ENCODE measurements at regions not wholly inside any gene's neighbourhood (a gene's known extent, or its start where the extent isn't known, plus 50 kb on each side); places are given as distances from the start of the nearest gene placed in this dataset.

- Histone ChIP-seq H3K9me3 (ENCODE audit: insufficient read depth, low read depth, low read length) (no peaks in the 10 kb centered on the region), H3K4me2 (ENCODE audit: low read length) (no peak overlapping the region), H3K79me2 (ENCODE audit: insufficient read depth, low read length) (no peaks in the 10 kb centered on the region), H2AFZ (ENCODE audit: low read depth, low read length) (no peak overlapping the region), H3K4me3 (ENCODE audit: insufficient read depth, low read depth, low read length) (no peak overlapping the region), H4K20me1 (ENCODE audit: insufficient read depth, low read length) (no peaks in the 10 kb centered on the region), H3K4me1 (ENCODE audit: insufficient read depth, low read length) (no peaks in the 10 kb centered on the region), H3K27me3 (ENCODE audit: insufficient read depth, low read length) (no peaks in the 10 kb centered on the region), H3K9ac (ENCODE audit: low read length) (no peak overlapping the region), H3K27ac (ENCODE audit: low read depth, low read length) (no peak overlapping the region), H3K36me3 (ENCODE audit: insufficient read depth, low read length) (no peaks in the 10 kb centered on the region)
- FAIRE-seq = no peak
- DNase-seq (ENCODE audit: low read depth) = no peak
- TF ChIP-seq EZH2 (IDR thresholded peaks at IDR 0.05; ENCODE audit: insufficient read depth, low read length) (no peak), CTCF (IDR thresholded peaks at IDR 0.05; ENCODE audit: insufficient read depth, low read depth, low read length) (no peak)
- no peaks in the 10 kb centered on the region for H3K36me3 Mint-ChIP-seq (ENCODE audit: low read depth, unreplicated experiment)
- H3K27ac Mint-ChIP-seq (ENCODE audit: unreplicated experiment) = no peak overlapping the region
- H3K9me3 Mint-ChIP-seq (ENCODE audit: unreplicated experiment) = no peaks in the 10 kb centered on the region
- H3K4me1 Mint-ChIP-seq (ENCODE audit: low read depth, unreplicated experiment) = no peaks in the 10 kb centered on the region
- H3K4me3 Mint-ChIP-seq (ENCODE audit: unreplicated experiment) = no peak overlapping the region
- H3K27me3 Mint-ChIP-seq (ENCODE audit: low read depth, unreplicated experiment) = no peaks in the 10 kb centered on the region
These were observed 2539.0 kb upstream of the PCDH20 start for GRCh38 chr13:63954683-63955082.

GRCh38 chr13:63948045-63948444 is 2532.4 kb upstream of the PCDH20 start:
- H3K79me2 ChIP-seq (ENCODE audit: insufficient read depth, low read length) = no peaks in the 10 kb centered on the region
- H3K4me2 ChIP-seq (ENCODE audit: low read length) = no peak overlapping the region
- Mint-ChIP-seq H3K9me3 (ENCODE audit: unreplicated experiment) (no peaks in the 10 kb centered on the region), H3K27me3 (ENCODE audit: low read depth, unreplicated experiment) (no peaks in the 10 kb centered on the region), H3K27ac (ENCODE audit: unreplicated experiment) (no peak overlapping the region), H3K4me3 (ENCODE audit: unreplicated experiment) (no peak overlapping the region), H3K4me1 (ENCODE audit: low read depth, unreplicated experiment) (peaks cover 6% of the 10 kb centered on the region), H3K36me3 (ENCODE audit: low read depth, unreplicated experiment) (no peaks in the 10 kb centered on the region)
- no peak overlapping the region for H3K9ac ChIP-seq (ENCODE audit: low read length)
- H3K27me3 ChIP-seq (ENCODE audit: insufficient read depth, low read length) = no peaks in the 10 kb centered on the region
- no peak overlapping the region for H3K4me3 ChIP-seq (ENCODE audit: insufficient read depth, low read depth, low read length)
- no peak overlapping the region for H3K27ac ChIP-seq (ENCODE audit: low read depth, low read length)
- no peak for TF ChIP-seq EZH2 (IDR thresholded peaks at IDR 0.05; ENCODE audit: insufficient read depth, low read length)
- no peak for TF ChIP-seq CTCF (IDR thresholded peaks at IDR 0.05; ENCODE audit: insufficient read depth, low read depth, low read length)
- no peak for DNase-seq (ENCODE audit: low read depth)
- H3K36me3 ChIP-seq (ENCODE audit: insufficient read depth, low read length) = no peaks in the 10 kb centered on the region
- no peak overlapping the region for H2AFZ ChIP-seq (ENCODE audit: low read depth, low read length)
- FAIRE-seq = no peak
- H3K9me3 ChIP-seq (ENCODE audit: insufficient read depth, low read depth, low read length) = no peaks in the 10 kb centered on the region
- H4K20me1 ChIP-seq (ENCODE audit: insufficient read depth, low read length) = no peaks in the 10 kb centered on the region
- no peaks in the 10 kb centered on the region for H3K4me1 ChIP-seq (ENCODE audit: insufficient read depth, low read length)

GRCh38 chr13:63944911-63945310 is 2529.3 kb upstream of the PCDH20 start:
- no peak overlapping the region for H3K9ac ChIP-seq (ENCODE audit: low read length)
- H3K27ac ChIP-seq (ENCODE audit: low read depth, low read length) = no peak overlapping the region
- no peaks in the 10 kb centered on the region for H4K20me1 ChIP-seq (ENCODE audit: insufficient read depth, low read length)
- no peaks in the 10 kb centered on the region for H3K36me3 ChIP-seq (ENCODE audit: insufficient read depth, low read length)
- no peak for TF ChIP-seq EZH2 (IDR thresholded peaks at IDR 0.05; ENCODE audit: insufficient read depth, low read length)
- no peak for TF ChIP-seq CTCF (IDR thresholded peaks at IDR 0.05; ENCODE audit: insufficient read depth, low read depth, low read length)
- H3K4me1 Mint-ChIP-seq (ENCODE audit: low read depth, unreplicated experiment) = peaks cover 6% of the 10 kb centered on the region
- no peaks in the 10 kb centered on the region for H3K79me2 ChIP-seq (ENCODE audit: insufficient read depth, low read length)
- no peak overlapping the region for H3K4me3 Mint-ChIP-seq (ENCODE audit: unreplicated experiment)
- no peak overlapping the region for H3K27ac Mint-ChIP-seq (ENCODE audit: unreplicated experiment)
- no peaks in the 10 kb centered on the region for H3K27me3 ChIP-seq (ENCODE audit: insufficient read depth, low read length)
- H3K9me3 Mint-ChIP-seq (ENCODE audit: unreplicated experiment) = no peaks in the 10 kb centered on the region
- no peaks in the 10 kb centered on the region for H3K27me3 Mint-ChIP-seq (ENCODE audit: low read depth, unreplicated experiment)
- no peak for DNase-seq (ENCODE audit: low read depth)
- no peaks in the 10 kb centered on the region for H3K36me3 Mint-ChIP-seq (ENCODE audit: low read depth, unreplicated experiment)
- no peak for FAIRE-seq
- H3K4me2 ChIP-seq (ENCODE audit: low read length) = no peak overlapping the region
- no peak overlapping the region for H3K4me3 ChIP-seq (ENCODE audit: insufficient read depth, low read depth, low read length)
- no peaks in the 10 kb centered on the region for H3K4me1 ChIP-seq (ENCODE audit: insufficient read depth, low read length)
- H3K9me3 ChIP-seq (ENCODE audit: insufficient read depth, low read depth, low read length) = no peaks in the 10 kb centered on the region
- H2AFZ ChIP-seq (ENCODE audit: low read depth, low read length) = no peak overlapping the region

All from astrocyte (in vitro differentiated cells and primary cell).